HepG2 (cell line): ENCODE measurements at regions not wholly inside any gene's neighbourhood (a gene's known extent, or its start where the extent isn't known, plus 50 kb on each side); places are given as distances from the start of the nearest gene placed in this dataset.

Source experiments
- ATAC-seq: fragments of 200-7000 bp; cut with Tn5 transposase; 3 replicates; pipeline ENCODE4 v1.9.1; 2020; ENCODE audit warnings: mild to moderate bottlenecking, moderate library complexity
- BruUV-seq: library from RNA; stranded (reverse); fragments of 400-500 nt; replicated peaks from 2 replicates; lab custom pipeline; 2021; lab: Mats Ljungman, UMichigan
- CTCF ChIA-PET: fragments of 300-600 bp; formaldehyde crosslinking; extraction: SDS; loops from one replicate; lab custom pipeline; 2021; ENCODE audit warnings: low total read pairs, inconsistent platforms, low intra/inter-chr PET ratio; lab: Yijun Ruan, JAX
- POLR2A ChIA-PET: fragments of 350-600 bp; sonication (Branson Sonifier 250); formaldehyde crosslinking; loops from one replicate; lab custom pipeline; 2020; ENCODE audit warnings: antibody characterized with exemption, inconsistent platforms; lab: Yijun Ruan, JAX
- DNase-seq: peaks from one replicate; pipeline ENCODE4 v3.0.0-alpha.2; 2015; ENCODE audit warnings: low spot score
- FAIRE-seq: peaks from 3 replicates; lab custom pipeline; 2011; peaks lifted over from hg19 to GRCh38; lab: Jason Lieb, UNC
- H2AFZ ChIP-seq: one replicate; pipeline ENCODE4 v1.6.1; 2011; ENCODE audit warnings: low read length, inconsistent platforms
- H3K27ac ChIP-seq: fragments of 300-600 bp; 3 replicates; pipeline ENCODE4 v1.8.0; 2011; ENCODE audit warnings: mixed run types, mild to moderate bottlenecking, mixed read lengths, low read length, inconsistent platforms; ENCODE audit not compliant: insufficient read depth; ENCODE audit errors: extremely low read length
- H3K27me3 ChIP-seq, 2 experiments: fragments of 200-600 bp in 1 of 2; 2 replicates in 1 of 2; 3 replicates in 1 of 2; pipeline versions ENCODE4 v1.6.0 to v1.8.0; 2011; ENCODE audit warnings: low read length in 2 of 2, mild to moderate bottlenecking in 2 of 2, moderate library complexity in 2 of 2, inconsistent platforms in 1 of 2; ENCODE audit not compliant: insufficient read depth in 2 of 2, control insufficient read depth in 1 of 2
- H3K36me3 ChIP-seq, 2 experiments: fragments of 200-600 bp in 1 of 2; replicated peaks in 1 of 2; 2 replicates in 1 of 2; 3 replicates in 1 of 2; pipeline versions ENCODE4 v1.5.1 to v1.8.0; 2011; ENCODE audit warnings: low read length in 2 of 2, inconsistent platforms in 1 of 2; ENCODE audit not compliant: insufficient read depth in 2 of 2, control insufficient read depth in 1 of 2
- H3K4me1 ChIP-seq: 2 replicates; pipeline ENCODE4 v1.5.1; 2012; ENCODE audit warnings: low read length, inconsistent platforms; ENCODE audit not compliant: insufficient read depth
- H3K4me2 ChIP-seq: 2 replicates; pipeline ENCODE4 v1.6.0; 2011; ENCODE audit warnings: low read depth, low read length, inconsistent platforms
- H3K4me3 ChIP-seq, 3 experiments: fragments of 200-600 bp in 1 of 3; sonication (generic), shearing (Covaris generic) in 1 of 3; replicated peaks in 1 of 3; 2 replicates each; pipeline ENCODE4 v1.5.1; 2011 to 2016; ENCODE audit warnings: low read length in 3 of 3, inconsistent platforms in 2 of 3, low read depth in 2 of 3, mild to moderate bottlenecking in 2 of 3, control low read depth in 1 of 3, mixed read lengths in 1 of 3; ENCODE audit not compliant: insufficient read depth in 1 of 3
- H3K79me2 ChIP-seq: one replicate; pipeline ENCODE4 v1.6.1; 2011; ENCODE audit warnings: low read length, inconsistent platforms; ENCODE audit not compliant: insufficient read depth
- H3K9ac ChIP-seq: 2 replicates; pipeline ENCODE4 v1.6.0; 2011; ENCODE audit warnings: mild to moderate bottlenecking, low read depth, low read length, inconsistent platforms; ENCODE audit not compliant: insufficient read depth
- H3K9me3 ChIP-seq: 2 replicates; pipeline ENCODE4 v1.5.1; 2012; ENCODE audit warnings: mild to moderate bottlenecking, low read length
- H4K20me1 ChIP-seq: 2 replicates; pipeline ENCODE4 v1.6.0; 2011; ENCODE audit warnings: inconsistent platforms, mild to moderate bottlenecking, low read length, moderate library complexity; ENCODE audit not compliant: insufficient read depth
- CCDC6 ChIP-seq: sonication (generic); formaldehyde crosslinking; IDR thresholded peaks from 2 replicates; pipeline ENCODE4 v1.8.1; 2022; ENCODE audit warnings: mild to moderate bottlenecking, missing genetic modification reagents, moderate library complexity
- GLI4 ChIP-seq: sonication (generic); formaldehyde crosslinking; IDR thresholded peaks from 2 replicates; pipeline ENCODE4 v1.5.1; 2020; ENCODE audit warnings: missing genetic modification reagents, mild to moderate bottlenecking, moderate library complexity, borderline replicate concordance
- ISL2 ChIP-seq: sonication (generic); formaldehyde crosslinking; IDR thresholded peaks from 2 replicates; pipeline ENCODE4 v1.5.0; 2020; ENCODE audit warnings: missing genetic modification reagents
- JUND ChIP-seq: sonication (generic); formaldehyde crosslinking; IDR thresholded peaks from 2 replicates; pipeline ENCODE4 v1.8.0; 2022; ENCODE audit warnings: mild to moderate bottlenecking, missing genetic modification reagents
- KLF9 ChIP-seq: IDR thresholded peaks from 2 replicates; pipeline ENCODE4 v1.6.1; 2016; ENCODE audit warnings: low read depth
- MTA1 ChIP-seq: sonication (generic); formaldehyde crosslinking; IDR thresholded peaks from 2 replicates; pipeline ENCODE4 v1.4.0; 2020; ENCODE audit warnings: missing genetic modification reagents, mild to moderate bottlenecking, borderline replicate concordance
- MZF1 ChIP-seq: sonication (generic); formaldehyde crosslinking; IDR thresholded peaks from 2 replicates; pipeline ENCODE4 v1.8.1; 2023; ENCODE audit warnings: mild to moderate bottlenecking, missing genetic modification reagents, borderline replicate concordance
- NFE2 ChIP-seq: sonication (generic); formaldehyde crosslinking; IDR thresholded peaks from 2 replicates; pipeline ENCODE4 v1.4.0; 2020; ENCODE audit warnings: missing genetic modification reagents
- SMAD1 ChIP-seq: sonication (generic); formaldehyde crosslinking; IDR thresholded peaks from 2 replicates; pipeline ENCODE4 v1.4.0; 2020; ENCODE audit warnings: missing genetic modification reagents, low read depth, mild to moderate bottlenecking, borderline replicate concordance
- SPEN ChIP-seq: sonication (generic); formaldehyde crosslinking; IDR thresholded peaks from 2 replicates; pipeline ENCODE4 v1.5.1; 2020; ENCODE audit warnings: low read depth, mild to moderate bottlenecking, missing genetic modification reagents
- SSRP1 ChIP-seq: IDR thresholded peaks from 2 replicates; pipeline ENCODE4 v1.6.1; 2016; ENCODE audit warnings: control low read depth
- TBX2 ChIP-seq: sonication (generic); formaldehyde crosslinking; IDR thresholded peaks from 2 replicates; pipeline ENCODE4 v1.5.0; 2020; ENCODE audit warnings: missing genetic modification reagents, mild to moderate bottlenecking, borderline replicate concordance
- TFE3 ChIP-seq: IDR thresholded peaks from 2 replicates; pipeline ENCODE4 v1.6.1; 2016
- ZFP91 ChIP-seq: sonication (generic); formaldehyde crosslinking; IDR thresholded peaks from 2 replicates; pipeline ENCODE4 v1.9.0; 2022; ENCODE audit warnings: missing genetic modification reagents, mild to moderate bottlenecking, borderline replicate concordance
- ZFY ChIP-seq: sonication (generic); formaldehyde crosslinking; IDR thresholded peaks from 2 replicates; pipeline ENCODE4 v1.4.0; 2020; ENCODE audit warnings: missing genetic modification reagents
- ZNF496 ChIP-seq: sonication (generic); formaldehyde crosslinking; IDR thresholded peaks from 2 replicates; pipeline ENCODE4 v1.8.1; 2023; ENCODE audit warnings: mild to moderate bottlenecking, moderate library complexity, missing genetic modification reagents; ENCODE audit not compliant: insufficient replicate concordance
- ZNF563 ChIP-seq: sonication (generic); formaldehyde crosslinking; IDR thresholded peaks from 2 replicates; pipeline ENCODE4 v1.8.0; 2022; ENCODE audit warnings: mild to moderate bottlenecking, moderate library complexity, missing genetic modification reagents
- ZNF704 ChIP-seq: sonication (generic); formaldehyde crosslinking; IDR thresholded peaks from 2 replicates; pipeline ENCODE4 v1.8.1; 2023; ENCODE audit warnings: mild to moderate bottlenecking, inconsistent platforms, moderate library complexity, missing genetic modification reagents, borderline replicate concordance
- ZSCAN29 ChIP-seq: sonication (generic); formaldehyde crosslinking; conservative IDR thresholded peaks from 2 replicates; pipeline ENCODE4 v1.4.0; 2020; ENCODE audit warnings: mild to moderate bottlenecking, missing genetic modification reagents
- WGBS: methylation state at CpG from one replicate; pipeline ENCODE4 v1.1.6; 2017; ENCODE audit warnings: low lambda C conversion rate; 5-methylcytosine and 5-hydroxymethylcytosine counted together
- in situ Hi-C: cut with HindIII; loops from 2 replicates; pipeline ENCODE4 v1.10.0; 2017; ENCODE audit warnings: low pct_unique_long_range_greater_than_20kb; ENCODE audit not compliant: extremely low pct_ligation_motif_present
- intact Hi-C: fragments of 100-400 bp; cut with micrococcal nuclease; formaldehyde crosslinking; loops from one replicate; pipeline ENCODE4 v1.10.0; 2022; ENCODE audit not compliant: unreplicated experiment
- TF ChIP-seq, protein P1 (sequence below): IDR thresholded peaks from 2 replicates; pipeline ENCODE4 v1.6.1; 2016; ENCODE audit warnings: missing biosample characterization, missing genetic modification reagents, low read depth

GRCh38 chr7:52289247-52289646 lies 746.2 kb upstream of the POM121L12 start:
- CTCF ChIA-PET: no interaction called here
- ATAC-seq: peak; percentile 47; the same call in 1 of the 3 replicates

DNA sequence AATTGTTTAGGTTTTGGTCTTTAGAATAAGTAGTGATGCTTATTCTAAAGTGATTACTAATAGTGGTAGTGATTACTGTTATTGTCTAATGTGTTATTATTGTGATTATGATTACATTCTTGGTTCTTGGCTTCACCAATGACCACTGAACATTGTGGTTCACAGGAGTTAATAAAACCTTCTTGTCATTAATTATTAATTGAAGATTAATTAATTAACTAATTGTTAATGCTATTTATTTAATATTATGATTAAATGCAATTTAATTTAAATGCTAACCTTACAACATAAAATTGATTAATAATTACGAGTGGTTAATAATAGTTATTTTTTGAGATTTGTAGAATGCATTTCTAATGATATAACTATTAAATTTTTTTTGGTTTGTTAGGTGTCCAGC lies 747.7 kb upstream of the POM121L12 start:
- Histone ChIP-seq H4K20me1 (no peaks in the 10 kb centered on the region), H3K27ac (no peak overlapping the region), H3K4me2 (no peak overlapping the region), H3K4me1 (no peaks in the 10 kb centered on the region), H3K27me3 (no peaks in the 10 kb centered on the region), H3K4me3 (no peak overlapping the region), H3K79me2 (no peaks in the 10 kb centered on the region), H3K36me3 (no peaks in the 10 kb centered on the region), H3K9ac (no peak overlapping the region), H3K9me3 (no peaks in the 10 kb centered on the region), H2AFZ (no peak overlapping the region)
- WGBS: 4% methylated on average over 1 of the region's 1 CpG
- no TSS peak for BruUV-seq
- in situ Hi-C loops (no loop called here), intact Hi-C loops (loop anchor here (5.0 kb wide), 1 partner anchor 40 kb away; no protein-coding TSS in a partner anchor)
- POLR2A ChIA-PET: no interaction called here
- DNase-seq (no peak), FAIRE-seq (no peak), ATAC-seq (no peak)
- CTCF ChIA-PET: no interaction called here
- no peak for TF ChIP-seq ZFP91 (CRISPR knock-in tag)
- TF ChIP-seq ZNF704: no peak
- no peak for TF ChIP-seq SPEN
- no peak for TF ChIP-seq NFE2 (CRISPR knock-in tag)
- no peak for TF ChIP-seq TFE3
- TF ChIP-seq, protein P1, sequence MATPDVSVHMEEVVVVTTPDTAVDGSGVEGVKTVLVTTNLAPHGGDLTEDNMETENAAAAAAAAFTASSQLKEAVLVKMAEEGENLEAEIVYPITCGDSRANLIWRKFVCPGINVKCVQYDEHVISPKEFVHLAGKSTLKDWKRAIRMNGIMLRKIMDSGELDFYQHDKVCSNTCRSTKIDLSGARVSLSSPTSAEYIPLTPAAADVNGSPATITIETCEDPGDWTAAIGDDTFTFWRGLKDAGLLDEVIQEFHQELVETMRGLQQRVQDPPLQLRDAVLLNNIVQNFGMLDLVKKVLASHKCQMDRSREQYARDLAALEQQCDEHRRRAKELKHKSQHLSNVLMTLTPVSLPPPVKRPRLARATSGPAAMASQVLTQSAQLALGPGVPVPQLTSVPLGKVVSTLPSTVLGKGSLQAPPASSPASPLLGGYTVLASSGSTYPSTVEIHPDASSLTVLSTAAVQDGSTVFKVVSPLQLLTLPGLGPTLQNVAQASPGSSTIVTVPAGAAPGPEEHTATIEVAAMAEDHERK (CRISPR knock-in tag): no peak
- TF ChIP-seq JUND (CRISPR knock-in tag): no peak

More at GRCh38 chr7:52289247-52289646, 746.2 kb upstream of the POM121L12 start:
- Histone ChIP-seq H4K20me1 (no peaks in the 10 kb centered on the region), H3K9ac (no peak overlapping the region), H3K27me3 (no peaks in the 10 kb centered on the region), H3K4me2 (no peak overlapping the region), H3K36me3 (no peaks in the 10 kb centered on the region), H3K4me3 (no peak overlapping the region), H3K4me1 (no peaks in the 10 kb centered on the region), H2AFZ (no peak overlapping the region), H3K9me3 (no peaks in the 10 kb centered on the region), H3K27ac (no peak overlapping the region)
- intact Hi-C loops (loop anchor here (5.0 kb wide), 1 partner anchor 42 kb away; no protein-coding TSS in a partner anchor), in situ Hi-C loops (no loop called here)
- BruUV-seq: no TSS peak
- 7% methylated on average over 2 of the region's 2 CpGs for WGBS
- POLR2A ChIA-PET: no interaction called here
- FAIRE-seq (no peak), DNase-seq (no peak)
- no peak for TF ChIP-seq MTA1 (CRISPR knock-in tag)
- TF ChIP-seq TBX2 (CRISPR knock-in tag): no peak
- no peak for TF ChIP-seq MZF1 (CRISPR knock-in tag)
- TF ChIP-seq CCDC6 (CRISPR knock-in tag): no peak
- no peak for TF ChIP-seq KLF9 (CRISPR knock-in tag)
- no peak for TF ChIP-seq ISL2
- TF ChIP-seq ZNF563: no peak
- no peak for TF ChIP-seq ZFY (CRISPR knock-in tag)
- no peak for TF ChIP-seq ZNF496 (CRISPR knock-in tag)
- no peak for TF ChIP-seq ZSCAN29
- TF ChIP-seq SSRP1 (CRISPR knock-in tag): no peak
- TF ChIP-seq SMAD1 (CRISPR knock-in tag): no peak
- no peak for TF ChIP-seq GLI4 (CRISPR knock-in tag)
- TF ChIP-seq, all 625 proteins: peak for 0
- no peaks in the 10 kb centered on the region for H3K79me2 ChIP-seq
